GM12865 (cell line): ENCODE measurements at regions not wholly inside any gene's neighbourhood (a gene's known extent, or its start where the extent isn't known, plus 50 kb on each side); places are given as distances from the start of the nearest gene placed in this dataset.

Experiments
- DNase-seq: peaks from one replicate; pipeline ENCODE4 v3.0.0; 2010; ENCODE audit warnings: low read depth
- H3K4me3 ChIP-seq: 2 replicates; pipeline ENCODE4 v1.5.1; 2011; ENCODE audit warnings: mild to moderate bottlenecking, low read depth, low read length, control low read depth
- CTCF ChIP-seq: IDR thresholded peaks from 2 replicates; pipeline ENCODE4 v1.5.1; 2011; ENCODE audit warnings: low read length, control low read depth, low read depth, inconsistent platforms; ENCODE audit not compliant: insufficient read depth; ENCODE audit errors: missing control alignments

- no peak overlapping the region for H3K4me3 ChIP-seq
- DNase-seq, result no peak
- TF ChIP-seq CTCF, result no peak
Observed at GRCh38 chr1:208577381-208577905, 333.3 kb upstream of the PLXNA2 start.

GRCh38 chr1:208581209-208581608, 337.0 kb upstream of the PLXNA2 start:
- TF ChIP-seq CTCF, result no peak
- DNase-seq, result no peak

GRCh38 chr1:208581667-208582066, 337.5 kb upstream of the PLXNA2 start:
- no peak overlapping the region for H3K4me3 ChIP-seq
- no peak for TF ChIP-seq CTCF
- no peak for DNase-seq

More at GRCh38 chr1:208581209-208581608, 337.0 kb upstream of the PLXNA2 start:
- H3K4me3 ChIP-seq, result no peak overlapping the region

- TF ChIP-seq CTCF, result no peak
- no peak for DNase-seq
- H3K4me3 ChIP-seq, result no peak overlapping the region
Observed at GRCh38 chr1:208584167-208584755, 340.1 kb upstream of the PLXNA2 start.

GRCh38 chr1:208587110-208587509, 342.9 kb upstream of the PLXNA2 start:
- no peak overlapping the region for H3K4me3 ChIP-seq
- peak; percentile 84 for DNase-seq
- TF ChIP-seq CTCF, result no peak

GRCh38 chr1:208593306-208594006, 349.3 kb upstream of the PLXNA2 start:
- H3K4me3 ChIP-seq, result no peak overlapping the region
- TF ChIP-seq CTCF, result no peak
- DNase-seq, result no peak

- DNase-seq, result no peak
- no peak for TF ChIP-seq CTCF
Observed at GRCh38 chr1:208595236-208595635, 351.1 kb upstream of the PLXNA2 start.

More at GRCh38 chr1:208595236-208595635, 351.1 kb upstream of the PLXNA2 start:
- no peak overlapping the region for H3K4me3 ChIP-seq
